Testis (tissue), 2 donors: ENCODE measurements at regions not wholly inside any gene's neighbourhood (a gene's known extent, or its start where the extent isn't known, plus 50 kb on each side); places are given as distances from the start of the nearest gene placed in this dataset.

Experiments
- CTCF ChIP-seq, 3 experiments: fragments of 450-650 bp in 2 of 3; fragments of 200-600 bp in 1 of 3; sonication (generic) in 1 of 3; IDR thresholded peaks; one replicate each; pipeline ENCODE4 v1.5.1; 2016 to 2019; ENCODE audit warnings: antibody characterized with exemption in 3 of 3, mild to moderate bottlenecking in 2 of 3, moderate library complexity in 1 of 3
- POLR2A ChIP-seq: fragments of 450-650 bp; IDR thresholded peaks from one replicate; pipeline ENCODE4 v1.6.1; 2017; ENCODE audit warnings: antibody characterized with exemption, mild to moderate bottlenecking, moderate library complexity

GRCh38 chr7:127474457-127474856, 81.9 kb upstream of the ZNF800 start:
- TF ChIP-seq CTCF (IDR thresholded peaks at IDR 0.05) (no peak), POLR2A (no peak)
